Erythroblast (primary cell): ENCODE measurements at regions not wholly inside any gene's neighbourhood (a gene's known extent, or its start where the extent isn't known, plus 50 kb on each side); places are given as distances from the start of the nearest gene placed in this dataset.
A peak's percentile ranks its signal among the peaks of the same experiment; 100 is the strongest.
"Not testable (repeated sequence)": the region's sequence is repeated elsewhere in the genome, so short reads cannot be mapped to it uniquely, and the experiment has no call there.

Source experiments
- DNase-seq, 2 experiments: peaks; one replicate each; lab custom pipeline; 2025; lab: John Stamatoyannopoulos, UW
- GATA1 ChIP-seq: IDR thresholded peaks from 2 replicates; pipeline ENCODE4 v1.6.1; 2011; ENCODE audit warnings: low read depth, mild to moderate bottlenecking, control low read depth, low read length, moderate library complexity
- POLR2A ChIP-seq: IDR thresholded peaks from 2 replicates; pipeline ENCODE4 v1.6.1; 2011; ENCODE audit warnings: mild to moderate bottlenecking, low read length

DNA sequence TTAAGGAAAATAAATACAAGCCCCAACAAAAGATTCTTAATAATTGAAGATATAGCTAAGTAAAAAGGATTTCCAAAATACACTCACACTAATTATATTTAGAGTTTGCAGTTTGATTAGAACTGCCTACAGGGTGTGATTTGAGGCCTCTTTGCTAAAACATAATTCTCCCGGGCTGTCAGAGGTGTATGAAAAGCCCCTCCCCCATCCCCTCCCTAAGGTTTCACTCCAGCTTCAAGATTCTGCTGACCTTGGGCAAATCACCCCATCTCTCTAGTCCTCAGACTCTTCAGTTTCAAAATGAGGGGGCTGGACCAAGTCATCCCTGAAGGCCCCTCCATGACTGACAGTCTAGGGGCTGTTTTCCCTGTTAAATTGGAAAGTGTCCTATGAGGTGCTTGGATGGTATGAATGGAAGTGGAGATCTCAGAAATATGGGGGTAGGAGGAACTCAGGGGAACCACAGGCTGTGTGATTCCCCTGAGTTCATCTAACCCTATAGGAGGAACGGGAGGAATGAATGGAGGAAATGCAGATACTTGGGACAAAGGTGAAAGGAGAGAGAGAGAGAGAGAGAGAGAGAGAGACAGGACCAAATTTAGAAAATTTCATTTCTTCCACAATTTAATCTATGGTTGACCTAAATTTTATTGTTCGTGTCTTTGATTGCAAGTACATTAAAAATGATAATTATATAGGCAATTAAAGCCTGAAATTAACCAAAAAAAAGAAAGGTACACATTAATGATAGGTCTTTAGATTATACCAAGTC, 107.5 kb downstream of the SPP2 start:
- no peak for DNase-seq
- TF ChIP-seq GATA1 = no peak
- TF ChIP-seq POLR2A = no peak

DNA sequence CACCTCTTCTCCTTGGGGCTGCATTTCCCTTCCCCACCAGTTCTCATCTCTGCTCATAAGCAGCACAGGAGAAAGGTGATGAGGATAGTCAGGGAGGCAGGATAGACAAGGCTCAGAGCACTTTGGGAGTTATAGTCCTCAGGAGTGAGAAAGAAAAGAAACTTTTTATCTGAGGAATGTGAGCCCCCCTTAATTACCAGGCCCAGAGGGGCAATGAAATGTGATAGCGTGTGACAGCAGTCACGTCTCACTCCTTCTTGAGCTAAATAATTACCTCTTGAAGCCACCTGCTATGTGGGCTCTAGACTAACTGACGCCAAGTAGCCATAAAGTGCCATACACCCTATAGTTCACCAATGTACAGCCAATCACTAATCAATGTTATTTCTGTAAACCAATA, 105.8 kb downstream of the SPP2 start:
- TF ChIP-seq GATA1 (no peak), POLR2A (no peak)
- DNase-seq = no peak

DNA sequence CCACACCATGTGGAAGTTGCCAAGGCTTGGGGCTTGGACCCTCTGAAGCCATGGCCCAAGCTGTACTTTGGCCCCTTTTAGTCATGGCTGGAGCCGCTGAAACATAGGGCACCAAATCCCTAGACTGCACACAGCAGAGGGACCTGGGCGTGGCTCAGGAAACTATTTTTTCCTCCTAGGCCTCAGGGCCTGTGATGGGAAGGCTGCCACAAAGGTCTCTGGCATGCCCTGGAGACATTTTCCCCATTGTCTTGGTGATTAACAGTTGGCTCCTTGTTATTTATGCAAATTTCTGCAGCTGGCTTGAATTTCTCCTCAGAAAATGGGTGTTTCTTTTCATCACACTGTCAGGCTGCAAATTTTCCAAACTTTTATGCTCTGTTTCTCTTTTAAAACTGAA, 102.3 kb downstream of the SPP2 start:
- DNase-seq = not testable (repeated sequence)

DNA sequence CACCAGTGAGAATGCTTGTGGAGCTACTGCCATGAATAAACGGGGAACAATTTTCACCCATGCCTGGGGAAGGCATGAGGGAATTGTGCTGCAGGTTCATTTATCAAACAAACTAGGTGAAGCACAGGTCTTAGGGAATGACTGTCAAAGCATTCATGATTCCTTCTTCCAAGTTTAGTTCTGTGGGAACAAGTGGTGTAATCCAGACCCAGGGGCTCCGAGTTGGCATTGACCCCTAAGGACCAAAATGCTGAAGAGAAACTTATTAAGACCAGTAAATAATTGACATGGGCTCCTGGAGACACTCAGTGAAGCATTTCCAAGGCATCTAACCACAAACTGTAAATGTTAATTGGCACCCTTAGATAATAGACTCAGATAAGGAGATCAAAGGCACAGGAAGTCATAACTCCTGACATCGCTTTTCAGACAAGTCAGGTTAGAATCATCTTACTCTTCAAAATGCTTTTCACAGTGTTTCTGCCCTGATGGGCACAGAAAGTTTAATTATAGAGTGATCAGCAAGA, 96.9 kb downstream of the SPP2 start:
- TF ChIP-seq GATA1 (no peak), POLR2A (no peak)
- DNase-seq = no peak

DNA sequence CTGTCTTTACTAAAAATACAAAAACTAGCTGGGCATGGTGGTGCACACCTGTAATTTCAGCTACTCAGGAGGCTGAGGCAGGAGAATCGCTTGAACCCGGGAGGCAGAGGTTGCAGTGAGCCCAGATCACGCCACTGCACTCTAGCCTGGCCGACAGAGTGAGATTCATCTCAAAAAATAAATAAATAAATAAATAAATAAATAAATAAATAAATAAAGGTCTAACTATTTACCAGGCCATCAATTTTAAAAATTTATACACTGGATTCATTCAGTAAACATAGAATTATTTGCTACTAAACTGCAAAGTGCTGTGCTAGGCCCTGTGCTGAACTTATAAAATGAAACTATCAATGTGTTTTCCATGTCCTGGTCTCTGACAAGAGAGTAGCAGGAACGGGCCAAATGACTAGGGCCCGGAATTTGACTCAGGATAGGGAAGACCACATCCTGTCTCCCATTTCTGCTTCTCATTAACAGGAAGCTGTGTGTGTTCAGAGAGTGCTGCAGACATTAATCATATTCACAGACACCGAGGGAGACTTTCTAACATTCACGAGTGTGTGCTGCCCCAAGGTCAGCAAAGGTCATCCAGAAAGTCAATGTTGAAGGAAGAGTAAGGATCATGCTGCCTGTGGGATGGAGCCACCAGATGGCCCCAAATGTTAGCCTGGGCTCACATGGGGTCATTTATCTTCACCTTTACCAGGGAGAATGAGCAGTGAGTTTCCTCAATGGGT, 95.8 kb downstream of the SPP2 start:
- no peak for DNase-seq
- TF ChIP-seq POLR2A = no peak
- no peak for TF ChIP-seq GATA1

DNA sequence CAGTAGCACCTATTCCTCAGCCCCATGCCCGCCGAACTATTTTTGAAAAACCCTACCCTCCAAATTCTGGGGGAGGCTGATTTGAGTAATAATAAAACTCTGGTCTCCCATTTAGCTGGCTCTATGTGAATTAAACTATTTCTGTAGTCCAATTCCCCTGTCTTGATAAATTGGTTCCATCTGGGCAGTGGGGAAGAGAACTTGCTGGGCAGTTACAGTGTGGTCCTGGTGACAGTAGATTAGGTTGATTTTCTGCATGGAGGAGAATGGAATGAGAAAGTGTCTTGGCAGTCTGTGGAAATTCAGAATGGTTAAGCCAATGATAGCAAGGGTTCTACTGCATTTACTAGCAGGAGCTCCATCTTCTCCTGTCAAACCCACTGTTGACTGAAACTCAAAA, 95.0 kb downstream of the SPP2 start:
- no peak for DNase-seq

DNA sequence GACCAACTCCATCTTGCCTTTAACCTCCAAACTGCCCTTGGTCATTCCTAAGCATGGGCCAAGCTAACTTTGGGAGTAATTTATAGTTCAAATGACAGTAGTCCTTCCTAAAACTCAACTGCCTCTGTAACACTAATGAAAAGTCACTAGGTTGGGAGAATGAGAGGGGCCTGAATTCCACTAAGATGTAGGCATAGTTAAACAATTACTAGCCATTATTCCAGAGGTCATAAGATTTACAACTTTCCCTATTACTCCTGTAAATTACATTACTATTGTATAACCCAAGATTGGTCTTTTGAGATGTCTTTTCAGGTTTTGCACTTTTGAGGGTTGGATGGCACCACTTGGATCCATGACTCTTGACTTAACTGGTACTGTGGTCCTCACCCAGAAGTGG, 94.6 kb downstream of the SPP2 start:
- no peak for DNase-seq

More for the DNA sequence above, 95.0 kb downstream of the SPP2 start:
- TF ChIP-seq POLR2A = no peak
- TF ChIP-seq GATA1 = no peak

DNA sequence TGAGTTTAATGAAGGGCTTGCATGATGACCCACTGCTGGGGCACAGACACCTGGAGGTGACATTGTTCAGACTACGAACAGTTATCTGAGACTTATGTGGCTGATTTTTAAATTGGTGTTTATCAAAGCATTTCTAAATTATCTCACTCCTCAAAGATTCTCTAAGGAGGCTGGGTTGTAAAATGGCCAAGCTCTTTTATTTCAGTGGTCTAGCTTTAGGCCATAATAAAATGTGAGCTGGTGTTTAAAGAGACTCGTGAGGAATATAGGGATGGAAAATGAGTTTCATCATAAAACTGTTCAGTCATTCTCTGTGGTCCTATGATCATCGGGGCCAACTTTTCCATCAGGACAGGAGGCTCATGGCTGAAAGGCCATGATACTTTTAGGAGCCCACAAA, 93.4 kb downstream of the SPP2 start:
- DNase-seq = no peak
- TF ChIP-seq GATA1 (no peak), POLR2A (no peak)

More for the DNA sequence above, 94.6 kb downstream of the SPP2 start:
- TF ChIP-seq POLR2A = no peak
- TF ChIP-seq GATA1 = no peak

DNA sequence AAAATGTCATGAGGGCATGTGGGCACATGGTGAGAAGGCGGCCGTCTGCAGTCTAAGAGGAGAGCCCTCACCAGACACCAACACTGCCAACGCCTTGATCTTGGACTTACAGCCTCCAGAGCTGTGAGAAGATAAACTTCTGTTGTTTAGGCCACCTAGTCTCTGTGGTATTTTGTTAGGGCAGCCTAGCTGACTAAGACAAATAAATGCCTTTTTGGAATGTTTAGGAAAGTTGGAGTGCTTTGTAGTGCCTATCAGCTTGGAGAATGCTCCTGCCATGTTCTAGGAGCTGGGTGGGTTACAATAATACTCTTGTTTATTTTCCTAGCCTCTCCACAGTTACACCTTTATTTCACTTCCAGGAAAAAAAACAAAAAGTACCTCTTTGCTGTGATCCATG, 92.0 kb downstream of the SPP2 start:
- no peak for TF ChIP-seq POLR2A
- no peak for TF ChIP-seq GATA1
- DNase-seq = no peak

DNA sequence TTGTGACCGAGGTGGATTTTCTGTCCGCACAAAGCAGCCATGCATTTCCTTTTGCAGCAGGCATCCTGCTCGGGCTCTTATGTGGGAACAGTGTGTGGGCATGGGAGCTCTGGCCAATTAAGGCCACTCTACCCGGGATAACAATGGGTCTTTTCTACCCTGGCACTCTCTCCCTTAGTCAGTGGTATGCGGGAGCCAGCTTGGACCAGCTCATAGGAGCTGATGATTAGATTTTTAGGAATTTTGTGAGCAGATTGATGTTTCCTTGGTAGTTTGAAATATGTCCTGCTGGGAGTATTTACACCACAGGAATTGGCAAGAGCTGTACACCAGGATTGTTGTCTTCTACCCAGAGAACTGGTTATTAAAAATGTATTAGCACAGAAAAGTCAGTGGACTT, 89.3 kb downstream of the SPP2 start:
- DNase-seq = no peak
- TF ChIP-seq POLR2A (no peak), GATA1 (no peak)

DNA sequence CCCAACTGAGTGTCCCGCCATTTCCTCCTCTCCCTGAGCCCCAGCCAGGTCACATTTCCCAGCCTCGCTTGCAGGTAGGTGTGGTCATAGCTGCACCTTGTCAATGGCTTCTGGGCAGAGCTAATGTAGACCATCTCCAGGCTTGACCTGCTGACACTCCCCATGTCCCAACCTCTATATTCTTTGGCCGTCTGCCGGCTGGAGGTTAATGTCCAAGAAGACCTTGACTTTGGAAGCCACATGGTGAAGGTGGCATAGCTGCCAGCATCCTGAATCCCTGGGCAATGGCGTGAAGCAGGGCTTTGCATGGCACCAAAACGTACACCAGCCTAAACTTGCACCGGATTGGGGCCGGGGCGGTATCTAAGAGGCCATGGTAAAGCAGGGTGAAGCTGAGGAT, 88.3 kb downstream of the SPP2 start:
- TF ChIP-seq GATA1 (no peak), POLR2A (no peak)
- DNase-seq = no peak

DNA sequence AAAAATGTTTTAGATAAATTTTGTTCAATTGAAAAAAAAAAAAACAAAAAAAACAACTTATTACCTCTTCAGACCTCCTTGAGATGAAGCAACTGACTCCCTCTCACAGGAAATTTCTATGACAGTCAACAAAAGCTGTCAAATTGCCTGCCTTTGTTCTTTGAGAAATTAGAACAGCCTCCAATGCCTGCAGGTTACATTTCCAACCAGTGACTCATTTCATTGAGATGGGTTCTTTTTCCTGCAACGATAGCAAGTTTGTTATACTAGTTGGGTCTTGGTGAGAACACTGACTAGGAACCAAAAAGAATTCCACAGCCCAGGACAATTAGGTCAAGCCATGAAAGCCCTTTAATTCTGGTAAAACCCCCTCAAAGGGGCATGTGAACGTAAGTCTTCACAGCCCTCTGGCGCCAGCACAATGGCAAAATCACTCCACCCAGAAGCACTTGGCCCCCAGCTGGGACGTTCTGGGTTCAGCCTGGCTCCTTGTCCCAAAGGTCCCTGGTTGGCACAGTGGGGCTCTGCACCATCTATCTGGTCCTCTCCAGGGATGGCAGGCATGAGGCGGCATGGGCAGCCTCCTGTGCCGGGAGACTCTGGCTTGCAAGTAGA, 87.0 kb downstream of the SPP2 start:
- no peak for DNase-seq
- TF ChIP-seq GATA1 (no peak), POLR2A (no peak)

DNA sequence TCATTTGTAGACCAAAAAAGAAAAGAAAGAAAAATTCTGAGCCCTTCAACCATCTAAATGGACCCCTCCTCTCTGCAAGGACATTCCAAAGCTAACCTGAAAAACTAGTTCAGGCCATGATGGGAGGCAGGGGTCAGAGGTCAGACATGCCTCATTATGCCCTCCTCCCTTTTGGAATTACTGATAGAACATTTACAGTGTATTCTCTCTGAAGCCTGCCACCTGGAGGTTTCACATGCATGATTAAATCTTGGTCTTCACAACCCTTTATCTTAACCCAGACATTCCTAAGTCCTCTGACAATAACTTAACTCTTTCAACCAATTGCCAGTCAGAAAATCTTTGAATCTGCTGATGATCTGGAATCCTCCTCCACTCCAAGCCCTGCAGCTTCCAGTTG, 86.0 kb downstream of the SPP2 start:
- DNase-seq = no peak
- TF ChIP-seq POLR2A = no peak
- TF ChIP-seq GATA1 = no peak

DNA sequence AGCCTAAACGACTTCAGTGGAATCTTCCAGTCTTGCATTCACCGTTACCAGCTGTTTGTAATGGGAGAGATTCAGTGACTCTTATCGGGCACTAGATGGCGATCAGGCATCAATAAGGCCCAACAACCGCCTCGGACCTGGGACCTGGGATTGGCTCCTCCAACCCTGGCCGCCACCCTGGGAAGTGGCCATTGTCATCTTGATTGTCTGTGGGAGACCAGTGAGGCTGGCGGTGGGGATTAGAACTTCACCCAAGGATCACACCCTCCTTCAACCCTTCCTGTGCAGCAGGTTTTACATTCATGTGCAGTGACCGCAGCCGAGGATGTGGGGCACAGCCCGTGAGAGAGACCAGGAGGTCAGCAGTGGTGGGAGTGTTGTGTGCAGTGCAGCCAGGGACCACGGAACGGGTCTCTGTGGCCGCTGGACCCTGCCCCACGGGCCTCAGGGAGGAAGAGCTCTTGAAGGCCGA, 85.3 kb downstream of the SPP2 start:
- TF ChIP-seq GATA1 (no peak), POLR2A (no peak)
- peak; percentile 24 to 41 for DNase-seq
